GM21619 (cell line): ENCODE measurements at regions not wholly inside any gene's neighbourhood (a gene's known extent, or its start where the extent isn't known, plus 50 kb on each side); places are given as distances from the start of the nearest gene placed in this dataset.
"Not testable (repeated sequence)": the region's sequence is repeated elsewhere in the genome, so short reads cannot be mapped to it uniquely, and the experiment has no call there.

ENCODE experiments used
- ATAC-seq: cut with Tn5 transposase; IDR thresholded peaks from one replicate; pipeline ENCODE4 v1.9.1; 2021; ENCODE audit not compliant: unreplicated experiment

DNA sequence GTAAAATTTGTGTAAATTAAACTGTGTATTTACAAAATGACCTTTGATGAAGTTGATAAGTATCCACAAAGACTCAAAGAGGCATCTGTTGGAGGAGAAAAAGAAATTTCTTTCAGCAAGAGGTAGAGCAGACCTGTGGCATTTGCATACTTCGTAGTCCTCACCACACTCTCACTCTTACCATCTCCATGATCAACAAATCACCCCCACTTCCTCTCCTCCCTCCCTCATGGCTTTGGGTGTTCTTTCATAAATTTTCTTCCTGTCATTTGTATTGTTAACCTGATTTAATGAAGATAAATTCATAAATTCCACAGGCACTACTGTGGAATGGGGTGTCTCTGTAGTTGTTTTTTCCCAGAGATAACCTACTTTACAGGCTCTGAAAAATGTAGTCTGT is 366.5 kb downstream of the ZNF674 start:
- ATAC-seq, result no peak

DNA sequence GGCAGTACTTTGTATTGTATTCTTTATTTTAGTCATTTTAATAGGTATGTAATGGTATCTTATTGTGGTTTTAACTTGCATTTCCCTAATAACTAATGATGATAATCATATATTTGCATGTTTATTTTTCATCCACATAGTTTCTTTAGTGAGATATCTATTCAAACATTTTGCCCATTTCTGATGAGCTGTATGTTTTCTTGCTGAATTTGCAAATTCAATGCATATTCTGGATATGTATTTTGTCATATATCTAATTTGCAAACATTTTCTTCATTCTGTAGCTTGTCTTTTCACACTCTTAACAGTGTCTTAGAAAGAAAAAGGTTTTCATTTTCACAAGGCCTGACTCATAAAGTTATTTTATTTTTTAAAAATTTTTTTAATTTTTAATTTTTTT is 372.1 kb downstream of the ZNF674 start:
- ATAC-seq, result no peak

DNA sequence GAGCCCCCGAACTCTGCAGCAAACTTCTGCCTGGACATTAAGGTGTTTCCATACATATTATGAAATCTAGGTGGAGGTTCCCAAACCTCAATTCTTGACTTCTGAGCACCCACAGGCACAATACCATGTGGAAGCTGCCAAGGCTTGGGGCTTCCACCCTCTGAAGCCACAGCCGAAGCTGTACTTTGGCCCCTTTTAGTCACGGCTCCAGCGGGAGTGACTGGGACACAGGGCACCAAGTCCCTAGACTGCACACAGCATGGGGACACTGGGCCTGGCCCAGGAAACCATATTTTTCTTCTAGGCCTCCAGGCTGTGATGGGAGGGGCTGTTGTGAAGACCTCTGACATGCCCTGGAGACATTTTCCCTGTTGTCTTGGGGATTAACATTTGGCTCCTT is 373.8 kb downstream of the ZNF674 start:
- not testable (repeated sequence) for ATAC-seq

DNA sequence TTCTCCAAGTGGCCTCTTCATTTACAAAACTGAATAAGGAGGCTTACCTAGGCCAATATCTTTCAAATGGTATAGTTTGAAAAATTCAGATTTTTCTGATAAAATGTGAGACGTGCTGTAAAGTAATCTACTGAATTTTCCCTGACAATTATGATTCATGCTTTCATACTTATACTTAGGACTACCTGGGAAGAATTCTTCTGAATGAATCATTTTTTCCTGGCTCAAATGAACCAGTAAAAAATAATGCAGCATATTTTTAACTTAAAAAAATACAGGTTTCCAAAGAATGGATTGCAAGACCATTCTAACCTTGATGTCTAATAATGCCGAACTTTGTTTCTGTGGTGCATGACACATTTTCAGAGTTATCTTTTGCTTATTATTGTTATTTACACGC is 375.4 kb downstream of the ZNF674 start:
- ATAC-seq, result no peak

GRCh38 chrX:46168254-46168653 is 377.0 kb downstream of the ZNF674 start:
- ATAC-seq, result no peak

GRCh38 chrX:46165866-46166265 is 379.4 kb downstream of the ZNF674 start:
- no peak for ATAC-seq

DNA sequence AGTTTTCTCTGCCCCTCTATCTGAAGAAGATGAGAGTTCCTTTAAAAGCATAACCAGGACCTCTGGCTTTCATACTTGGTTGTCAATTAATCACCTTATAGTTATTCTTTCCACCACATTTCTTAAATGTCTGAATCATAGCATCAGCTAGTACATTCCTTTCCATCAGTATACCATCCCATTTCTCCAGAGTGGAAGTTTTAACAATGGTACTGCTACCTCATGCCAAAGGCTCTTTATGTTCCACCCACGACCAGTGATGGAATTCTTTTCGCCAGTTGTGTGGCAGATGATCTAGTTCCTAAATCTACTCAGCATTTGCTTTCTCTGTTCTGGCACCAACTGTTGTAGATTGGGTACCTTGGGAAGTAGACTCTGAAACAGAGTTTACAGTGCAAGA is 379.8 kb downstream of the ZNF674 start:
- no peak for ATAC-seq

DNA sequence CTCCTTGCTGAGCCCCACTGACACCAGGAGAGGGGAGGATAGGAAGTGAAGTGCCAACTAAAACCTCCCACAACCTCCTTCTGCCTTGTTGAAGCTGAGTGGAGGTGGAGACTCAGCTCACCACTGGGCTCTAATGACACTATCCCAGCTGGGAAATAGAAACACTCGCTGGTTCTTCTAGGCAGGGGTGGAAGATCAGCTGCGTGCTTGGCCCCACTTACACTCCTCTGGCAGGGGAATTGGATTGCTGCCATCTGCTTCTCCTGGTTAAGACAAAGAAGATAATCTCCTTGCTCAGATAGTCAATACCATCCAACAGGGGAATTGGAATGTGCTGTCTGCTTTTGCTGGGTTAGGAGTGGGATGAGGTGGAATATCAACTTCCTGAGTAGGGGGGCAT is 392.5 kb downstream of the ZNF674 start:
- no peak for ATAC-seq

DNA sequence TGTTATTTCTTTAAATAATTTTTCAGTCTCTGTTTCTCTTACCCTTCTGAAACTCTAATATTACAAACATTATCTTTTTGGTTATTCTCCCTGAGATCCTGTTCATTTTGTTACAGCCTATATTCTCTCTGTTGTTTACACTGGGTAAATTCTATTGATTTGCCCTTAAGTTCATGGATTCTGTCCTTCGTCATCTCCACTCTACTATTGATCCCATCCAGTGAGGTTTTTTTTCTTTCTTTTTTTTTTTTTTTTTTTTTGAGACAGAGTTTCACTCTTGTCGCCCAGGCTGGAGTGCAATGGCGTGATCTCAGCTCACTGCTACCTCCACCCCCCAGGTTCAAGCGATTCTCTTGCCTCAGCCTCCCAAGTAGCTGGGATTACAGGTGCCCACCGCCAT is 393.9 kb downstream of the ZNF674 start:
- ATAC-seq, result not testable (repeated sequence)

DNA sequence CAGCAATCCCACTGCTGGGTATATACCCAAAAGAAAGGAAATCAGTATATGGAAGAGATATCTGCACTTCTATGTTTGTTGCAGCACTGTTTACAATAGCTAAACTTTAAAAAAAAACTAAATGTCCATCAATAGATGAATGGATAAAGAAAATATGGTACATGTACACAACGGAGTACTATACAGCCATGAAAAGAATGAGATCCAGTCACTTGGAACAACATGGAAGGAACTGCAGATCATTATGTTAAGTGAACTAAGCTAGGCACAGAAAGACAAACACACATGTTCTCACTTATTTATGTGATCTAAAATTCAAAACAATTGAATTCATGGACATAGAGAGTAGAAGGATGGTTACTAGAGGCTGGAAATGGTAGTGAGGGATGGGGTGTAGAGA is 400.7 kb downstream of the ZNF674 start:
- ATAC-seq, result no peak

GRCh38 chrX:46140272-46140671 is 404.9 kb downstream of the ZNF674 start:
- ATAC-seq, result no peak

DNA sequence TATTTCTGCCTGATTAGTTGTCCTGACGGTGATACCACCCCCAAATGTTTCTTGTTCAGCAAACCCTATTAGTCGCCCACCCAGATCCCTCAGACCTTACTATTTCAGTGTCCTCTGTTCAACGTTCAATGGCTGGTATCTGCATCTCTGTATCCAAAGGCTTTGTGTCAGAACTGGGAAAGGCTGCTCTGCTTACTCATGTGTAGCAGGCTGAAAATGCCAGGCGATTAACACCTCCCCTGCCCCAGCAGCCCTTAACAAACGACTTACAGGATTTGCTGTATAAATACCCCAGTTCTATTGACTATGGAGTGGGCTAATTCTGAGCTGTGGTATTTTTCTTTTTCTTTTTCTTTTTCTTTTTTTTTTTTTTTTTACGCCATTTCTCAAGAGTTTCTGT is 415.0 kb downstream of the ZNF674 start:
- no peak for ATAC-seq

DNA sequence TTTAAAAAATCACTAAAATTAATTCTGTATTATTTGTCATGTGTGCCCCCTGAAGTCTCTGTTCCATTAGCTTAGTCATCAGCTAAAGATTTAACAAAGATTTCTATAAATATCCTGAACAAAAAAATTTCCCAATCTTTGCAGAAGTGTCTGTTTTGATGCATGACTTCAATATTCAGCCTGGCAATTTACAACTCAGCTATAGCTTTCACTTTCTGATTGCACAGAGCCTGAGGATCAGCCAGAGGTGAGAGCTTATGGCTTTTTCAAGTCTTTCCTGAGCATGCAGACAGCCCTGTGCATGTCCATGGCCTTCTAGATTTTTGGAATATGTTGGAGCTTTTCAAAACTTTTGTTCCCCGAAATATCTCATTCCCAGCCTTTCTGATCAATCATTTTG is 420.1 kb downstream of the ZNF674 start:
- no peak for ATAC-seq

- no peak for ATAC-seq
Observed at GRCh38 chrX:46117234-46117633, 428.0 kb downstream of the ZNF674 start.

DNA sequence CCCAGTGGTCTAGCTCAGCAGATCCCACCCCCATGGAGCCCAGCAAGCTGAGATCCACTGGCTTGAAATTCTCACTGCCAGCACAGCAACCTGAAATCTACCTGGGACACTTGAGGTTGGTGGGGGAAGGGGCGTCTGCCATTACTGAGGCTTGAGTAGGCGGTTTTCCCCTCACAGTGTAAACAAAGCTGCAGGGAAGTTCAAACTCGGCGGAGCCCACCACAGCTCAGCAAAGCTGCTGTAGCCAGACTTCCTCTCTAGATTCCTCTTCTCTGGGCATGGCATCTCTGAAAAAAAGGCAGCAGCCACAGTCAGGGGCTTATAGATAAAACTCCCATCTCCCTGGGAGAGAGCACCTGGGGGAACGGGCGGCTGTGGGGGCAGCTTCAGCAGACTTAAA is 457.9 kb downstream of the ZNF674 start:
- not testable (repeated sequence) for ATAC-seq

DNA sequence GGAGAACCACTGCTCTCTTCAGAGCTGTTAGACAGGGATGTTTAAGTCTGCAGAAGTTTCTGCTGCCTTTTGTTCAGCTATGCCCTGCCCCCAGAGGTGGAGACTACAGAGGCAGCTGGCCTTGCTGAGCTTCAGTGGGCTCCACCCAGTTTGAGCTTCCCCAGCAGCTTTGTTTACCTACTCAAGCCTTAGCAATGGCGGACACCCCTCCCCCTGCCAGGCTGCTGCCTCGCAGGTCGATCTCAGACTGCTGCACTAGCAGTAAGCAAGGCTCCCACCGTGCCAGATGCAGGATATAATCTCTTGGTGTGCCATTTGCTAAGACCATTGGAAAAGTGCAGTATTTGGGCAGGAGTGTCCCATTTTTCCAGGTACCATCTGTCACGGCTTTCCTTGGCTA is 465.1 kb downstream of the ZNF674 start:
- ATAC-seq, result not testable (repeated sequence)

- ATAC-seq, result no peak
Observed at GRCh38 chrX:46072791-46073190, 472.4 kb downstream of the ZNF674 start.

DNA sequence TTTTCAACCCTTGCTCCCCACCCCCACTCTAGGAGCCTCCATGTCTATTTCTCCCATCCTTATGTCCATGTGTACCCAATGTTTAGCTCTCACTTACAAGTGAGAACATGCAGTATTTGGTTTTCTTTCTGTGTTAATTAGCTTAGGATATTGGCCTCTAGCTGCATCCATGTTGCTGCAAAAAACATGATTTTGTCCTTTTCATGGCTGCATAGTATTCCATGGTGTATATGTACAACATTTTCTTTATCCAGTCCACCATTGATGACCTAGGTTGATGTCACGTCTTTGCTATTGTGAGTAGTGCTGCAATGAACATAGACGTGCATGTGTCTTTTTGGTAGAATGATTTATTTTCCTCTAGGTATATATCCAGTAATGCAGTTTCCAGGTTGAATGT is 472.8 kb downstream of the ZNF674 start:
- ATAC-seq, result no peak

GRCh38 chrX:46070421-46070820 is 474.8 kb downstream of the ZNF674 start:
- ATAC-seq, result no peak

GRCh38 chrX:46059316-46059715 is 485.9 kb downstream of the ZNF674 start:
- ATAC-seq, result no peak

DNA sequence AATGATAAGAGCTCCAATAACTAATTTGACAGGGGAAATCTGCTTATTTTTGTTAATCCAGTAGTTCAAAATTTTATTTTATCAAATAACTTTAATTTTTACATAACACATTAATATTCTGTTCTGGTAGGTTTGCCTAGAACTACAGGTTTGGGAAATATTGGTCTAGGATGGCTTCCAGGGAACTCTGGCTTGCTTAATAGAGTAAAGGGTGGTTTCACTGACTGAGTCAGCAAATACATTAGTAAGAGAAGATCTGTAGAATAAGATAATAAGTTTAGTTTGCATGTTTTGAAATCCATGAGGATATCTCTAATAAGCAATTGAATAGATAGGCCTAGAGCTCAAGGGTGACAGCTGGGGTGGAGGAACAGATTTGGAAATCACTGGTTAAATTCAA is 500.7 kb downstream of the ZNF674 start:
- no peak for ATAC-seq

- no peak for ATAC-seq
Observed at GRCh38 chrX:46040001-46040400, 505.2 kb downstream of the ZNF674 start.

GRCh38 chrX:46039526-46039925 is 505.7 kb downstream of the ZNF674 start:
- no peak for ATAC-seq

DNA sequence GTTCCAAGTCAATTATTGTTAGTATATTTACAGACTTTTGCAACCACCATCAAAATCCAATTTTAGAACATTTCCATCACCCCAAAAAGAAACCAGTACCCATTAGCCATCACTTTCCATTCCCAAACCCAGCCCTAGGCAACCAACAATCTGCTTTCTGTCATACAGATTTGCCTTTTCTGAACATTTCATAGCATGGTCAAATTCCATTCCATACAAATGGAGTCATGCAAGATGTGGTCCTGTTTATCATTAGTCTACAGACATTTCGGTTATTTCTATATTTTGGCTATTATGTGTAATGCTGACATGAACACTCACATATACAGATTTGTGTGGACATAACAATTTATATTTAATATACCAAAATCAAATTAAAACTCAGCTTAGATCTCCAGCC is 508.7 kb downstream of the ZNF674 start:
- no peak for ATAC-seq
